Activated CD8-positive, alpha-beta T cell treated with anti-CD3 and anti-CD28 coated beads, Interleukin-2, amount 10 ng/mL, durations not matched to agents 7 days and 5 days (primary cell): ENCODE measurements at regions not wholly inside any gene's neighbourhood (a gene's known extent, or its start where the extent isn't known, plus 50 kb on each side); places are given as distances from the start of the nearest gene placed in this dataset.

ENCODE experiments used
- ATAC-seq: fragments of 150-1000 bp; cut with Tn5 transposase; one replicate; pipeline ENCODE4 v1.10.0; 2021; ENCODE audit warnings: moderate library complexity
- CTCF ChIA-PET: fragments of 350-600 bp; sonication (Branson Sonifier 250); formaldehyde crosslinking; loops from one replicate; lab custom pipeline; 2021; ENCODE audit warnings: antibody characterized with exemption; lab: Charles Lee
- POLR2A ChIA-PET: fragments of 350-600 bp; sonication (Branson Sonifier 250); formaldehyde crosslinking; loops from one replicate; lab custom pipeline; 2021; ENCODE audit warnings: antibody characterized with exemption; lab: Charles Lee
- DNase-seq: peaks from one replicate; pipeline ENCODE4 v3.0.0-alpha.2; 2020
- H3K27ac Mint-ChIP-seq: one replicate; pipeline ENCODE4 v1.8.0; 2021; ENCODE audit warnings: mild to moderate bottlenecking, mixed read lengths
- H3K27me3 Mint-ChIP-seq: one replicate; pipeline ENCODE4 v1.8.0; 2021; ENCODE audit warnings: low read depth, mixed read lengths
- H3K36me3 Mint-ChIP-seq: one replicate; pipeline ENCODE4 v1.8.0; 2021; ENCODE audit warnings: low read depth, mixed read lengths
- H3K4me1 Mint-ChIP-seq: one replicate; pipeline ENCODE4 v1.8.0; 2021; ENCODE audit warnings: low read depth, mixed read lengths
- H3K4me3 Mint-ChIP-seq: one replicate; pipeline ENCODE4 v1.8.0; 2021; ENCODE audit warnings: mild to moderate bottlenecking, mixed read lengths
- H3K9me3 Mint-ChIP-seq: one replicate; pipeline ENCODE4 v1.8.0; 2022; ENCODE audit warnings: mixed read lengths; ENCODE audit not compliant: insufficient read depth

DNA sequence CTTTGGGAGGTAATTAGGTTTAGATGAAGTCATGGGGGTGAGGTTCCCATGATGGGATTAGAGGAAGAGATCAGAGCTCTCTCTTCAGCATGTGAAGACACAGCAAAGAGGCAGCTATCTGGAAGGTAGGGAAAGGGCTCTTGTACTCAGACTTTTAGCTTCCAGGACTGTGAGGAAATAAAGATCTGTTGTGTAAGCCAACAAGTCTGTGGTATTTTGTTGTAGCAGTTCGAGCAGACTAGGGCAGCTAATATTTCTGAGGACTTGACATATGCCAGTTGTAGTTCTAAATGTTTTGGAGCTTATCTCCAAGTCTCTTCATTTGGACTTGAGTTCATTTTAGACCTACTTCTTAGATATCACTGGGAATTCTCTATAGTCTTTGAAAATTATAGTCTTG is 137.3 kb upstream of the PDE5A start:
- Mint-ChIP-seq H3K4me1 (no peaks in the 10 kb centered on the region), H3K36me3 (no peaks in the 10 kb centered on the region), H3K4me3 (no peak overlapping the region), H3K27ac (no peak overlapping the region), H3K27me3 (no peaks in the 10 kb centered on the region), H3K9me3 (no peaks in the 10 kb centered on the region)
- DNase-seq (no peak), ATAC-seq (no peak)
- CTCF ChIA-PET, result no interaction called here
- POLR2A ChIA-PET, result no interaction called here

DNA sequence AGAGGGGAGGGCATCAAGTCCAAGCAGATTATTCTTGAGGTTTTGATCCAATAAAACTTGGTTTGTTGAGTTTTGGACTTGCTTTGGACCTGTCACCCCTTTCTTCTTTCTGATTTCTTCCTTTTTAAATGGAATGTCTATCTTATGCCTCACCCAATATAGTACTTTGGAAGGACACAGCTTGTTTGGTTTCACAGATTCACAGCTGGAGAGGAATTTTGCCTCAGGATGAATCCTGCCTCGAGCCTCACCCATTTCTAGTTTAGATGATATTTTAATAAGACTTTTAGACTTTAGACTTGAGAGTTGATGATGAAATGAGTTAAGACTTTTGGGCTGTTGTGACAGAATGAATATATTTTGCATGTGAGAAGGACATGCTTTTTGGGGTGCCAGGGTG is 136.9 kb upstream of the PDE5A start:
- no peaks in the 10 kb centered on the region for H3K36me3 Mint-ChIP-seq
- H3K4me3 Mint-ChIP-seq, result no peak overlapping the region
- no peaks in the 10 kb centered on the region for H3K4me1 Mint-ChIP-seq
- no peaks in the 10 kb centered on the region for H3K9me3 Mint-ChIP-seq
- no peaks in the 10 kb centered on the region for H3K27me3 Mint-ChIP-seq
- DNase-seq, result no peak
- POLR2A ChIA-PET, result no interaction called here
- ATAC-seq, result no peak
- no peak overlapping the region for H3K27ac Mint-ChIP-seq
- CTCF ChIA-PET, result no interaction called here

DNA sequence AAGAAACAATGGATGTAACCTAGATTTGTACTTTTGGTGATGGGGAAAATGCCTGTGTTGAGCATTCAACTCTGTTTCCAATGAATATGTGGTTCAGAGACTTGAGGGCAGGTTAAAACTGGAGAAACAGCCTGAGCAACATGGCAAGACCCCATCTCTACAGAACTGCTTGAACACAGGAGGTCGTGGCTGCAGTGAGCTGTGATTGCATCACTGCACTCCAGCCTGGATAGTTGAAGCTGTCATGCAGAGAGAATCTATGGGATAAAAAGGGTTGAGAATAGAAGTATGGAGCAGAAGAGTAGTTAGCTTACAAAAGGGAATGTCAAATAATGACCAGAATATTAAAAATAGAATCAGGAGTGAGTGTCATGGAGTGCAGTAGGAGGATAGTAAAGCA is 134.8 kb upstream of the PDE5A start:
- CTCF ChIA-PET, result no interaction called here
- no peak overlapping the region for H3K27ac Mint-ChIP-seq
- H3K9me3 Mint-ChIP-seq, result no peaks in the 10 kb centered on the region
- POLR2A ChIA-PET, result no interaction called here
- no peak for ATAC-seq
- no peak for DNase-seq
- H3K27me3 Mint-ChIP-seq, result no peaks in the 10 kb centered on the region
- no peak overlapping the region for H3K4me3 Mint-ChIP-seq
- H3K4me1 Mint-ChIP-seq, result no peaks in the 10 kb centered on the region
- H3K36me3 Mint-ChIP-seq, result no peaks in the 10 kb centered on the region

DNA sequence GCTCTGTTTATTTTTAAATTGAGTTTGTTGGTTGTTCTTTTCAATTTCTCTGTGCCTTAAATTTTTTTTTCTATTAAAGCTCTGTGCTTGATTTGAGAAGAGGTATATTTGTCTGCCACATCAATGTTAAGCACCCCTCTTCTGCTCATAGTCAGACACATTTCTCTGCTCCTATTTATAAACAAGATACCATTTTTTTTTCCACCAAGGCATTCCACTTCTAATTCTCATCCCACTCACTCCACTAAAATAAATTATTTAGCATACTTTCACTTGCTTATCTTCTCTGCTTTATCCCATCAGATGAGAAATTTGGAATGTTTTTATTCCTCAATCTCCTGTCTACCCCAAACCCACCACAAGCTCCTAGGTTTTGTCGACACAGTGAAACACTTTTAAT is 127.0 kb upstream of the PDE5A start:
- Mint-ChIP-seq H3K27me3 (peaks cover under 1% of the 10 kb centered on the region), H3K36me3 (no peaks in the 10 kb centered on the region), H3K27ac (no peak overlapping the region), H3K4me3 (no peak overlapping the region), H3K9me3 (no peaks in the 10 kb centered on the region), H3K4me1 (no peaks in the 10 kb centered on the region)
- ChIA-PET POLR2A (no interaction called here), CTCF (no interaction called here)
- DNase-seq (no peak), ATAC-seq (no peak)

DNA sequence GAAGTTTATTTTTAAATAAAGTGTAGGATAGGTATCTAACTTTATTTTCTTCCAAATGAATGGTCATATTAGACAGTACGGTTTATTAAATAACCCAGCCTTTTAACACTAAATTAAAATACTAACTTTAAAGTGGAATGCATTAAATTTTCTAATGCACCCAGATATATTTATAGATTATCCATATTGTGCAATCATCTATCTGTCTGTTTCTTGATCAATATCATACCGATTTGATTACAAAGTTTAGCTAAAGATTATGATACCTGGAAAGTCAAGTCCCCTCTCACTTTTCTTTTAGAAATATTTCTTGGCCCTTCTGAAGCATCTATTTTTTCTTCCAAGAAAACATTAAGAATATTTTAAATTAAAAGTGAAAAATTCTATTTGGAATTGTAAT is 124.3 kb upstream of the PDE5A start:
- Mint-ChIP-seq H3K4me3 (no peak overlapping the region), H3K27ac (no peak overlapping the region), H3K9me3 (no peaks in the 10 kb centered on the region), H3K36me3 (no peaks in the 10 kb centered on the region), H3K27me3 (peaks cover 7% of the 10 kb centered on the region), H3K4me1 (no peaks in the 10 kb centered on the region)
- POLR2A ChIA-PET, result no interaction called here
- DNase-seq (no peak), ATAC-seq (no peak)
- CTCF ChIA-PET, result no interaction called here

DNA sequence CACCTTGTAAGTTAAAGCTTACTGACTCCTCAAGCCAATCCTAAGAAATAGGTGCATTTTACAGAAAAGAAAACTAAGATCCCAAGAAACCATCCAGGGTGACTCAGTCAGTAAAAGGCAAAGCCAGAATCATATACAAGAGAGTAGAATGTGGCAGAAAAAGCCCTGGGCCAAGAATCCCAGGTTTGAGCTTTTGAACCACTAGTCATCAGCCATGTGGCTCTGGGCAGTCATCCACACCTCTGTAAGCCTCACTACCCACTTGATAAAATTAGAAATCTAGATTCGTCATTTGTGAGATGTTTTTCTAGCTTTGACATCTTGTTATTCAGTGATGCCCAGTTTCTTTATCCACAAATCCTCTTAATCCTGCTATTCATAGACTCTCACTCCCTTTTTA is 122.2 kb upstream of the PDE5A start:
- Mint-ChIP-seq H3K36me3 (no peaks in the 10 kb centered on the region), H3K27ac (no peak overlapping the region), H3K4me3 (no peak overlapping the region), H3K27me3 (peaks cover 7% of the 10 kb centered on the region), H3K4me1 (no peaks in the 10 kb centered on the region), H3K9me3 (no peaks in the 10 kb centered on the region)
- ChIA-PET CTCF (no interaction called here), POLR2A (no interaction called here)
- DNase-seq (no peak), ATAC-seq (no peak)

DNA sequence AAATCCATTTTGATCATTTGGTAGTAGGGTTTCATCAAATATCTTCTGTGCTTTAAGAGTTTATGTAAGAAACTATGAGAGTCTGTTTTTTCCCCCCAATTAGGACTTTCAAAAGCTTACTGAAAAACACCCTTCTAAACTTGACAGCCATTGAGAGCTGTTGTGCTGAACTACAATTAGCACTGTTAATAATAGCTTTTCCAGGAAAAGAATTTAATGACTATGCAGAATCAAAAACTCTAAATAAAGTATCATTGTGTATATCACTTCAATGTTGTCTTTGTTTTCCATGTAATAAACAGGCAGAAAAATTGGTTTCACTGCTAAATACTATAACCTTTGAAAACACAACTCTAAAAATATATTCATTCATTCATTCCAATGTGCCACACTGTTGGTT is 121.4 kb upstream of the PDE5A start:
- DNase-seq, result no peak
- Mint-ChIP-seq H3K4me3 (no peak overlapping the region), H3K27me3 (peaks cover 7% of the 10 kb centered on the region), H3K27ac (no peak overlapping the region), H3K9me3 (no peaks in the 10 kb centered on the region), H3K36me3 (no peaks in the 10 kb centered on the region), H3K4me1 (no peaks in the 10 kb centered on the region)
- ChIA-PET POLR2A (no interaction called here), CTCF (no interaction called here)
- no peak for ATAC-seq

DNA sequence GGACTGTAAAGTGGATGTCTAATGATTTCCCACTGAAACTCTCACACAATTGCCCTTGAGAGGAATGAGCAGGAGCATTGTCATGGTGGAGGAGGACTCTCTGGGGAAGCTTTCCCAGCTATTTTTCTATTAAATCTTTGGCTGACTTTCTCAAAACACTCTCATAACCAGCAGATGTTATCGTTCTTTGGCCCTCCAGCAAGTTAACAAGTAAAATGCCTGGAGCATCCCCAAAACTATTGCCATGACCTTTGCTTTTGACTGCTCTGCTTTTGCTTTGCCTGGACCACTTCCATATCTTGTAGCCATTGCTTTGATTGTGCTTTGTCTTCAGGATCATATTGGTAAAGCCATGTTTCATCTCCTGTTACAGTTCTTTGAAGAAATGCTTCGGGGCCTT is 120.2 kb upstream of the PDE5A start:
- no peaks in the 10 kb centered on the region for H3K4me1 Mint-ChIP-seq

DNA sequence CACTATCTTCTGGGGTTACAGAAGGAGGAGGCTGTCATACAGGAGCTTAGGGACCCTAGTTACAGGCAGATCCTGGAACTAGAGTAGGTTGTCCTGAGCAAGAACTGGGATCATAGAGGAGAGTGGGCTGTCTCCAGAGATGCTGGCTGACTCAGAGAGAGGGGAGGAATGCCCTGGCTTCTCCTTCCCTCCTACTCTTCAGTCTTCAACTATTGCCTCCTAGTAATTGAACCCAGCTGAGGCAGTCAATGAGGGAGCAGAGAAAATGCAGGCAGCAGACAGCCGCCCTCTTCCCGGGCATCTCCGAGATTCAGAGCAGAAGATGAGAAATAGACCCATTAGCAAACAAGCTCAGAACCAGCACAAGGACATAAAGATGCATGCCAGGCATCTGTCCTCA is 118.3 kb upstream of the PDE5A start:
- ATAC-seq (no peak), DNase-seq (no peak)
- no peak overlapping the region for H3K4me3 Mint-ChIP-seq
- no peaks in the 10 kb centered on the region for H3K36me3 Mint-ChIP-seq
- H3K27ac Mint-ChIP-seq, result no peak overlapping the region
- peaks cover 7% of the 10 kb centered on the region for H3K27me3 Mint-ChIP-seq
- no peaks in the 10 kb centered on the region for H3K9me3 Mint-ChIP-seq
- ChIA-PET CTCF (no interaction called here), POLR2A (no interaction called here)
- H3K4me1 Mint-ChIP-seq, result no peaks in the 10 kb centered on the region

More for the DNA sequence above, 120.2 kb upstream of the PDE5A start:
- Mint-ChIP-seq H3K36me3 (no peaks in the 10 kb centered on the region), H3K27me3 (peaks cover 7% of the 10 kb centered on the region), H3K4me3 (no peak overlapping the region), H3K27ac (no peak overlapping the region), H3K9me3 (no peaks in the 10 kb centered on the region)
- ATAC-seq (no peak), DNase-seq (no peak)
- CTCF ChIA-PET, result no interaction called here
- POLR2A ChIA-PET, result no interaction called here

DNA sequence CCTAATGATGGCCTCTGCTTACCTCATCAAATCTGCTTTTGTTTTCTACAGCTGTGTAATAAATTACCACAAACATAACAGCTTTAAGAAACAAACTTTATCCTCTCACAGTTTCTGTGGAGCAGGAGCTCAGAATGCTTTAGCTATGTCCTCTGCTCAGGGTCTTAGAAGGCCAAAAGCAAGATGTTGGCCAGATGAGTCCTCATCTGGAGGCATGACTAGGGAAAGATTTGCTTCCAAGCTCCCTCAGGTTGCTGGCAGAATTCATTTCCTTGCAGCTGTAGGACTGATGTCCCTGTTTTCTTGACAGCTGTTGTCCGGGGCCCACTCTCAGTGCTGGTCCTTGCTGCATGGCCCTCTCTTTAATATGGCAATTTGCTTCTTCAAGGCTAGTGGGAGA is 116.7 kb upstream of the PDE5A start:
- Mint-ChIP-seq H3K27ac (no peak overlapping the region), H3K9me3 (no peaks in the 10 kb centered on the region), H3K27me3 (peaks cover 4% of the 10 kb centered on the region), H3K4me3 (no peak overlapping the region), H3K36me3 (no peaks in the 10 kb centered on the region), H3K4me1 (no peaks in the 10 kb centered on the region)
- POLR2A ChIA-PET, result no interaction called here
- CTCF ChIA-PET, result no interaction called here
- DNase-seq (no peak), ATAC-seq (no peak)

DNA sequence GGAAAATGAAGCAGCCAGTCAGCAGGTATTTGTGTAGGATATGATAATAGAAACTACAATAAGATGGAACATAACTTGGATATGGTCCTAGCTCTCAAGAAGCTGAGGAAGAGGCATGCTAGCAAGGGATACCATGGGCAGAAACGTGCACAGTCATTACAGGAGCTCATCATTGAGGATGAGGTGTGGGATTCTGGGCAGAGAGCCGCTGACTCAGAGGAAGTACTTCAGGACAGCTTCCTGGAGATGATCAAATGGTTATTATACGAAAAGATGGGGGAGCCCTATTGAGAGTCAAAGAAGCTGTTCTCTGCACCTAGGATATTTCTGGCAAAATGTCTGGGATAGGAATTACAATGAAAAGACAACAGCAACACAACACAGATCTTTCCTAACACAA is 116.0 kb upstream of the PDE5A start:
- POLR2A ChIA-PET, result no interaction called here
- Mint-ChIP-seq H3K9me3 (no peaks in the 10 kb centered on the region), H3K4me1 (no peaks in the 10 kb centered on the region), H3K27me3 (peaks cover 6% of the 10 kb centered on the region), H3K4me3 (no peak overlapping the region), H3K27ac (no peak overlapping the region), H3K36me3 (no peaks in the 10 kb centered on the region)
- CTCF ChIA-PET, result no interaction called here
- ATAC-seq (no peak), DNase-seq (no peak)

DNA sequence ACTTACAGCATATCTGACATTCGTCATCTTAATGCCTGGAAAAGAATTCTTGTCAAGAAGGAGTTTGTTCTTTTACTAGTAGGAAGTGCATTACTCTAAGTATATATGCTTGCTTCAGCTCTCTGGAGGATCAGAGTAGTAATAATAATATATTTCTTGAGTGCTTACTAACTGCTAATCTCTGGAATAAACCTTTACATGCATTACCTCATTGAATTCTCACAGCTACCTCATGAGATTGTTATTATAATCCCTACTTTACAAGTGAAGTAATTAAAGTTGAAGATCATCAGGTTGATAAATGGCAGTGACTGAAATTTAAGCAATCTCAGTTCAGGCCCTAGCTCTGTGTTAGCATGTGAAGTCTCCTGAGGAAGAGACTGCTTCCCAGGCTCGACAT is 115.0 kb upstream of the PDE5A start:
- CTCF ChIA-PET, result no interaction called here
- H3K27me3 Mint-ChIP-seq, result peaks cover 4% of the 10 kb centered on the region
- no peak for ATAC-seq
- DNase-seq, result no peak
- H3K4me3 Mint-ChIP-seq, result no peak overlapping the region
- no peaks in the 10 kb centered on the region for H3K9me3 Mint-ChIP-seq
- POLR2A ChIA-PET, result no interaction called here
- no peaks in the 10 kb centered on the region for H3K36me3 Mint-ChIP-seq
- H3K27ac Mint-ChIP-seq, result no peak overlapping the region
- H3K4me1 Mint-ChIP-seq, result no peaks in the 10 kb centered on the region

DNA sequence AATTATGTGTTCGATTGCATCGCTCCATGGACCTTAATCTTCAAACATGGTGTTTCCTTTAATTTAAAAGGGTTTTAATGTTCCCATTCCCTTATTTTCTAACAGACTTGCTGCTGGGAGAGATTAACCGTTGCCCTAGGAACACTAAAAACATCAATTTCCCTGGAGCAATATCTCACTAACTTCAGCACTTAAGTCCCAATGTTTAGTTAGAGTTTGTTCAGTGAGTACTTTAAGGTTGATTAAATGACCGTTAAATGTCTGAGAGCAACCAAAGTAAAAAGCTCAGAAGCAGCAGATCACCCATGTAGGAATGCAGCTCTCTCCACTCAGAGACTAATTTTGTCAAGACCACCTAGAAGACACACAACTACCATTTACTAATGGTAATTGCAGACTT is 111.2 kb upstream of the PDE5A start:
- Mint-ChIP-seq H3K4me3 (no peak overlapping the region), H3K36me3 (no peaks in the 10 kb centered on the region), H3K4me1 (no peaks in the 10 kb centered on the region), H3K9me3 (no peaks in the 10 kb centered on the region), H3K27me3 (peaks cover 4% of the 10 kb centered on the region), H3K27ac (no peak overlapping the region)
- no peak for DNase-seq
- no peak for ATAC-seq
- ChIA-PET POLR2A (no interaction called here), CTCF (no interaction called here)
